ENCODE measurements at regions not wholly inside any gene's neighbourhood (a gene's known extent, or its start where the extent isn't known, plus 50 kb on each side); places are given as distances from the start of the nearest gene placed in this dataset.
"Not testable (repeated sequence)": the region's sequence is repeated elsewhere in the genome, so short reads cannot be mapped to it uniquely, and the experiment has no call there.

DNA sequence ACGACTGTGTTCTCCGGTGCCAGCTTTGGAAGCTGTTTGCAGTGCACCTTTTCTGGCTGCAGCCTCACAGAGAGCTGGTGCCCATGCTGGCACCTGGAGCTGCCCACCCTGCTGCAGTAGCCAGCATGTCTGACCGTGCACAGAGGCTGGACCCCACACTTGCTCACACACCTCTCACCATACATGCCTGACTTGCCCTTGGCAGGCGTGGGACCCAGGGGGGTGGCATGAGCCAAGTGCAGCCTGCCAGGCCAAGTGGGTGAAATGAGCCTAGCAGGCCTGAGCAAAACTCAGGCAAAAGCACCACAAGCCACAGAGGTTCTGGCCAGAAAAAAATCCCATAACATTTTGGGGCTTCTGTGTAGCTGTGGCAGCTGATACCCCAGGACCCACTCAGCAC, 258.8 kb downstream of the XPNPEP1 start:
- H3K27me3 ChIP-seq: no peaks in the 10 kb centered on the region
- peaks cover 0 to 21% (median 0%) of the 10 kb centered on the region in 4 donors for H3K9me3 ChIP-seq
- H3K4me1 ChIP-seq: no peaks in the 10 kb centered on the region
- TF ChIP-seq, protein P1, sequence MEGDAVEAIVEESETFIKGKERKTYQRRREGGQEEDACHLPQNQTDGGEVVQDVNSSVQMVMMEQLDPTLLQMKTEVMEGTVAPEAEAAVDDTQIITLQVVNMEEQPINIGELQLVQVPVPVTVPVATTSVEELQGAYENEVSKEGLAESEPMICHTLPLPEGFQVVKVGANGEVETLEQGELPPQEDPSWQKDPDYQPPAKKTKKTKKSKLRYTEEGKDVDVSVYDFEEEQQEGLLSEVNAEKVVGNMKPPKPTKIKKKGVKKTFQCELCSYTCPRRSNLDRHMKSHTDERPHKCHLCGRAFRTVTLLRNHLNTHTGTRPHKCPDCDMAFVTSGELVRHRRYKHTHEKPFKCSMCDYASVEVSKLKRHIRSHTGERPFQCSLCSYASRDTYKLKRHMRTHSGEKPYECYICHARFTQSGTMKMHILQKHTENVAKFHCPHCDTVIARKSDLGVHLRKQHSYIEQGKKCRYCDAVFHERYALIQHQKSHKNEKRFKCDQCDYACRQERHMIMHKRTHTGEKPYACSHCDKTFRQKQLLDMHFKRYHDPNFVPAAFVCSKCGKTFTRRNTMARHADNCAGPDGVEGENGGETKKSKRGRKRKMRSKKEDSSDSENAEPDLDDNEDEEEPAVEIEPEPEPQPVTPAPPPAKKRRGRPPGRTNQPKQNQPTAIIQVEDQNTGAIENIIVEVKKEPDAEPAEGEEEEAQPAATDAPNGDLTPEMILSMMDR (IDR thresholded peaks at IDR 0.05): no peak
- no peak for TF ChIP-seq POLR2A (IDR thresholded peaks at IDR 0.05)
- no peak for TF ChIP-seq EP300 (IDR thresholded peaks at IDR 0.05)
- DNase-seq (ENCODE audit: low spot score in 2 of 2): no peak
- no peak overlapping the region for H3K4me3 ChIP-seq
- 79 to 95% methylated on average over 4 of the region's 4 CpGs for WGBS, 2 donors
- H3K36me3 ChIP-seq: no peaks in the 10 kb centered on the region
- no peak overlapping the region for H3K27ac ChIP-seq

DNA sequence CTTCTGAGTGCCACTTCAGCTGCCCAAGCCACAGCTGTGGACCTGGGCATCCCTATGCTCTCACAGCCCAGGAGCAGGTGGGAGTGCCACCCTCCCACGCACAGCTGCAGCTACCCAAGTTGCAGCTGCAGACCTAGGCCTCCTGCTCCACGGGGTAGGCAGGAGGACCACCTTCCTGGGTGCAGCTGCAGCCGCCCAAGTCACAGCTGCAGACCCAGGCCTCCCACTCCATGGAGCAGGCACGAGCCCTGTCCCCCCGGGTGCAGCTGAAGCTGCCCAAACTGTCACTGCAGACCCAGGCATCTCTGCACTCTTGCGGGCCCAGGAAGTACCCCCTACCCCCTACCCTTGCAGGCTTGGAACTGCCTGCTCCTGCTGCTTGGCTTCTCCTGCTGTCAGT, 260.2 kb downstream of the XPNPEP1 start:
- no peak for DNase-seq (ENCODE audit: low spot score in 2 of 2)
- WGBS, 2 donors: 50 to 83% methylated on average over 1 of the region's 6 CpGs
- Histone ChIP-seq H3K4me3 (no peak overlapping the region), H3K27ac (no peak overlapping the region), H3K27me3 (no peaks in the 10 kb centered on the region), H3K4me1 (no peaks in the 10 kb centered on the region), H3K9me3 (peaks cover 0 to 21% (median 0%) of the 10 kb centered on the region in 4 donors), H3K36me3 (no peaks in the 10 kb centered on the region)
- no peak for TF ChIP-seq POLR2A (IDR thresholded peaks at IDR 0.05)

DNA sequence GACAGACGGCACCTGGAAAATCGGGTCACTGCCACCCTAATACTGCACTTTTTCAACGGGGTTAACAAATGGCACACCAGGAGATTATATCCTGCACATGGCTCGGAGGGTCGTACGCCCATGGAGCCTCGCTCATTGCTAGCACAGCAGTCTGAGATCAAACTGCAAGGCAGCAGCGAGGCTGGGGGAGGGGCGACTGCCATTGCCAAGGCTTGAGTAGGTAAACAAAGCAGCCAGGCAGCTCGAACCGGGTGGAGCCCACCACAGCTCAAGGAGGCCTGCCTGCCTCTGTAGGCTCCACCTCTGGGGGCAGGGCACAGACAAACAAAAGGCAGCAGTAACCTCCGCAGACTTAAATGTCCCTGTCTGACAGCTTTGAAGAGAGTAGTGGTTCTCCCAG, 270.7 kb downstream of the XPNPEP1 start:
- not testable (repeated sequence) for H3K9me3 ChIP-seq; H3K36me3 ChIP-seq; H3K4me1 ChIP-seq; H3K27me3 ChIP-seq; DNase-seq (ENCODE audit: low spot score in 2 of 2); H3K4me3 ChIP-seq; H3K27ac ChIP-seq
- 88 to 89% methylated on average over 10 to 11 of the region's 12 CpGs for WGBS, 2 donors

DNA sequence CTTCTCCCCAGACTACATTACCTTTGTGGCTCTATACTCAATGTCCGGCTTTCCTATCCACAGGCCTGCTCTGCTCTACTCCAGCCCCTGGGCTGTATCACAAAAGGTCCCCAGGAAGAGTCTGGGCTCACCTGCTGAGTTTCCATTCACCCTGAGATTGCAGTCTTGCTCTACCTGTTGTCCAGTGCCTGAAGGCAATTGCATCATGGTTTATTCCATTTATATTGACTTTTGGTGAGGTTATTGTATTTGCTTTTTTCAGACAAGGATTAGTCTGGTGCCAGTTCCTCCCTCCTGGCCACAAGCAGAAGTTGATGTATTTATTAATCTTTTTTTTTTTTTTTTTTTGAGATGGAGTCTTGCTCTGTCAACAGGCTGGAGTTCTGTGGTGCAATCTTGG, 273.1 kb downstream of the XPNPEP1 start:
- Histone ChIP-seq H3K9me3 (peaks cover 0 to 8% (median 0%) of the 10 kb centered on the region in 4 donors), H3K4me1 (no peaks in the 10 kb centered on the region), H3K27me3 (no peaks in the 10 kb centered on the region), H3K27ac (no peak overlapping the region), H3K4me3 (no peak overlapping the region), H3K36me3 (no peaks in the 10 kb centered on the region)
- 91 to 94% methylated on average over 1 of the region's 1 CpG for WGBS, 2 donors
- DNase-seq (ENCODE audit: low spot score in 2 of 2): no peak
- TF ChIP-seq EP300 (IDR thresholded peaks at IDR 0.05): no peak

DNA sequence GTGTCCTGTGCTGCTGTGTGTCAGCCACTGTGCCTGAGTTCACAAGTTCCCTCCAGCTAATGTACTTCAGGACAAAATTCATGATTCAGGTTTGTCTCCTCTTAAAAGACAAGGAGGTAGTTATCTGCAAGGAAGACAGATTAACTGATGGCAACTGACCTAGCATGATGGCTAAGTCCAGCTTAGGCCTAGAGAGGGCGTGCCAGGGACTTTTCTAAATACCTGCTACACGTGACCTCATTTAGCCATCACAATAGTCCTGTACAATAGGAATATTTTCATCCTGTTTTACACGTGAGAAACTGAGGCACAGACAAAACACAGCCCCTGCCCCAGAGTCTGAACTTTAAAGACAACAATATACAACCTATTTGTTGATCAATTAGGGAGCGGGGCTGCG, 275.7 kb downstream of the XPNPEP1 start:
- TF ChIP-seq, protein P1 (IDR thresholded peaks at IDR 0.05): no peak
- TF ChIP-seq POLR2A (IDR thresholded peaks at IDR 0.05): no peak
- no peak for TF ChIP-seq EP300 (IDR thresholded peaks at IDR 0.05)
- H3K9me3 ChIP-seq: peaks cover 0 to 2% (median 0%) of the 10 kb centered on the region in 4 donors
- H3K27ac ChIP-seq: no peak overlapping the region
- H3K4me1 ChIP-seq: no peaks in the 10 kb centered on the region
- DNase-seq (ENCODE audit: low spot score in 2 of 2): no peak
- WGBS, 2 donors: 60 to 72% methylated on average over 5 of the region's 5 CpGs
- no peaks in the 10 kb centered on the region for H3K36me3 ChIP-seq
- H3K27me3 ChIP-seq: no peaks in the 10 kb centered on the region
- no peak overlapping the region for H3K4me3 ChIP-seq

DNA sequence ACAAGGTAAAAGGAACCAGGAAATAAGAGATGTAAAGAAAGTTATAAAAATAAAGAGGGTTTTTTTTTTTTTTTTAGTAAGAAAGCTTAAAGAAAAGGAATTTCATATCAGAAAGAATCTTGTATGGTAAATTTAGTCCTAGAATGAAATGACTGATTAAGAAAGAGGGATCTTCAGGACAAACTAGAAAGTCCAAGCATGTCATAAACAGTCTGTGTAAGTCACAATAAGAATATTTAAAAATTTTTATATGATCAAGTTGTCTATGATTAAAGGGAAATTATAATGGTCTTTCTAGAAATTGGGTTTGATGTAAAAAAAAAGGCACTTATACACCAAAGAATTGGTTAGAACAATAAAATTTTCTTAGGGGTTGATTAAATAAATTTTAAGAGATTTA, 289.5 kb downstream of the XPNPEP1 start:
- no peak for DNase-seq (ENCODE audit: low spot score in 2 of 2)
- Histone ChIP-seq H3K4me3 (no peak overlapping the region), H3K27ac (no peak overlapping the region), H3K4me1 (no peaks in the 10 kb centered on the region), H3K27me3 (no peaks in the 10 kb centered on the region), H3K36me3 (no peaks in the 10 kb centered on the region), H3K9me3 (peaks cover 0 to 3% (median 0%) of the 10 kb centered on the region in 4 donors)
- TF ChIP-seq POLR2A (IDR thresholded peaks at IDR 0.05): no peak
- TF ChIP-seq, protein P1 (IDR thresholded peaks at IDR 0.05): no peak
- no peak for TF ChIP-seq EP300 (IDR thresholded peaks at IDR 0.05)

DNA sequence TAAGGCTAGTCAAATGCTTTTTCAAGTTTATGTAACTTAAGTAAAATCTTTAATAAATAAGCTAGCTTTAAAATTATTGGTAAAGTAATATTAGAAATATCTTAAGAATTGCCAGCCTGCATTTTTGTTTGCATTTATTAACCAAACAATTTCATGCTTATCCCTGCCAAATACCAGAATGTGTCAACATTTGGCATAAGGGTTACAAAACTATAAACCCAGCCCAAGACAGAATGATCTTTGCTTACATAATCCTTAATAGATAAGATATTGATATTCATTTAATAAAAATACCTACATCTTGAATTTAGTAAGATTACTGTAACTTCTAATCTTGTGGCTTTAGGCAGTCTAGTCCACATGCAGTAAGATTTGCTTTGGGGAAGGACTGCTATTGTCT, 290.3 kb downstream of the XPNPEP1 start:
- H3K27me3 ChIP-seq; H3K4me3 ChIP-seq; H3K27ac ChIP-seq; H3K4me1 ChIP-seq; H3K9me3 ChIP-seq; DNase-seq (ENCODE audit: low spot score in 2 of 2); H3K36me3 ChIP-seq: not testable (repeated sequence)

Measured in tibial nerve (tissue), 4 donors.